CD4-positive, alpha-beta T cell treated with Interleukin-17A for 1 hour (primary cell): ENCODE measurements at regions not wholly inside any gene's neighbourhood (a gene's known extent, or its start where the extent isn't known, plus 50 kb on each side); places are given as distances from the start of the nearest gene placed in this dataset.

Source experiments
- DNase-seq: peaks from one replicate; pipeline ENCODE4 v3.0.0-alpha.2; 2020

DNA sequence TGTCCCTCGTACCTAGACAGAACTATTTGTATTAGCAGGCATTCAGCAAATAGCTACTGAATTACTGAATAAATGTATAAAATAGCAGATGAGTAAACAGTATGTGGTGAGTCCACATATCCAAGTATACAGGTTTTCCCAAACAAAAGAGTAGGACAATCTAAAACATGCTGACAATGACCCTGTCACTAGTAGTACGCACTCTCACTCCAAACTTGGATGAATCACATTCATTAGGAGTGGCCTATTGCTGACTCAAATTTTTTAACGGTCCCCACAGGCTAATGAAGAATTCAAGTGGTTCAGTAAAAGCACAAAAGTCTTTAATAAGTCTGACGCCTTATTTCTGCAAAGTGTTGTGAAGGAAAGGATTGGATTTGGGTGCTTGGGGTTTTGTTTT is 449.3 kb upstream of the THBS1 start:
- no peak for DNase-seq

DNA sequence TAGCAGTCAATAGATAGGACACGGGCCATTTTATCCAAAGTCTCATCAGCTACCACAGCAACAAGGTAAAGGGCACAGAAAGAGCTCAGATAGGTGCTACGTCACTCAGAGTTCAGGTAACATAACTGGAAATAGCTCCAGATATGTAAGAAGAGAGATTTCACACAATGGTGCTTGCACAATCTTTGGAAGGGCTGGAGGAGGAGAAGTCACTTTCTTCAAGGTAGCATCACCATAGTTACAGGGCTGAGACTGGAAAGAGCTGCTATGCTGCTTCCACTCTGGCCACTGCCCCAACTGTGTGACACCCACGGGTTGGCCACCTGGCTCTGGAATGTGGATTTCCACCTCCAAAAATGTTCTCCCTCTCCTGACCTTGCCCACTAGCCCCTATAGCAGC is 448.8 kb upstream of the THBS1 start:
- no peak for DNase-seq

DNA sequence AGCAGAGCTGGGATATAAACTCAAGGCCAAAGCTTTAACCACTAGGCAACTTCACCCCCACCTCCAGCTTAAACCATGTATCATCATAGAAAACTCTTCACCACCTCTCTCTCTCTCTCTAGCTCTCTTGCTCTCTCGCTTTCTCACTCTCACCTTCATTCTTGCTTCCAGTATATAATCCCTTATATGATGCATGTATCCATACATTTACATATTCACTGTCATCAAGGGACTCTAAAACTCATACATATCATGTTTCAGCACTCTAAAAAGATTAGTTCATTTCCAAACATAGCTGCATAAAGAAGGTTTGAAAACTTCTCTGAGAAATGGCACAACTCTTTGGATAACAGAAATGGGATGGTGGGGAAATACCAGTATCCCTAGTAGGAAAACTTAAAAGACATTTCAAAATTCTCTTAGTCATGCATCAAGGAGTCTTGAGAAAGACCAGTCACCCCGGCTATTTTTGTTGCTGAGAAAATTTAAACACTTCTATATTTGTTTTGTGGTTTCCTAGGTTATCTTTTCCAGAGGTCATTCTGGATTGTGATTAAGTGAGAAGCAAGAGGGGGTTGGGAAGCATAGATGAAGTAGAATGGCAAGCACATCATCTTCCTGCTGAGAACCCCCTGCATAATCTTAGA is 447.8 kb upstream of the THBS1 start:
- DNase-seq: no peak

DNA sequence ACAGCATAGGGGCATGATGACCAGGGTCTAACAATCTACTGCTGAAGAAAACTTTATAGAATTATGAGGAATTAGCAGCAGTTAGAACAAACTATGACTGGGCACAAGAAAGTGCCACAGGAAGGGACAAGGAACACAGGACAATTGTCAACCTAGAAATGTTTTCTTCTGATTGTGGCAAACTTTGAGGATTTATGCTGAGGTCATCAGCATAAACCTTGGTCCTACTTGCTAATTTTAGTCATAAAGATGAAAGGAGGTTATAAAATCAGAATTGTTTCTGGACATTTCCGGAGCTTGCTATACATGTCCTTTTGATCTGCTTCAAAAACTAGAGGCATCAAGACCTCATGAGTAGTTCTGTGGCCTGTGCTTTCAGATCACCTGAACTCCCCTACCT is 446.6 kb upstream of the THBS1 start:
- no peak for DNase-seq

DNA sequence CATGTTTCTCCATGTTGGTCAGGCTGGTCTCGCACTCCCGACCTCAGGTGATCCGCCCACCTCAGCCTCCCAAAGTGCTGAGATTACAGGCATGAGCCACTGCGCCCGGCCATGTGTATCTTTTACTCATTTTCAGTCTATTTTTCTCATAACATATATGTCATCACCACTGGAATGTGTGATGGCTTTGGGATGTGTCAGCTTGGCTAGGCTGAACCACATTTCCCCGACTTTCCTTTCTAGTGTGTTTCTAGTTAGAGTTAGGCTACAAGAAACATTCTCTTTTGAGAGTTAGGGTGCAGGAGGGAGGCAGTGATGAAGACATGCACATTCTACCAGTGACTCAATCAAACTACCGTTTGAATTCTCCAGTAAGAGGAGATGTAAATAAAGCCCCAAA is 444.9 kb upstream of the THBS1 start:
- DNase-seq: no peak

DNA sequence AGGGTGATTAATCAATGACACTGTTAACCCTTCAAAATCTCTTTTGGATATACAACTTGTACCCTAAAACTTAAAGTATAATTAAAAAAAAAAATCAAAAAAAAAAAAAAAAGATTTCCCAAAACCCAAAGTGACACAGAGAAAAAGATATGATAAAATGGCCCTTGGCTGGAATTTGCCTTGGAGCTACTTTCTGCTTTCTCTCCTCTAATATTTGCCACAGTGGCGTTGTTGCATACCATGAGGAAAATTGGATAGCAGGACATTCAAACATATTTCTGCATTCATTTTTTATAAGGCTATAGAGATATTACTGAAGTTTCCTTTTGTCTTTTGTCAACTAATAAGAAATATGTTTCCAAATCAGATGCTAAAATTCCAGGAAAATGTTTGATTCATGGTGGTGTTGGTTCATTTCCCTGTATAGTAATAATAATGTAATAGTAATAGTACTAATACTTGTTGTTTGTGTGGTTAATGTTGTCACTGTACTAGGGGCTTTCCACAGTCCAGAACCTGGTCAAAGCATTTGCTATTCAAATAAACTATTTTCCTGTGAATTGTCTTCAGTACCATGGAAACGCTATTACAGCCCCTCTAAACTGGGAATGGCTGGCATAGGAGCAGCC is 441.3 kb upstream of the THBS1 start:
- DNase-seq: no peak

DNA sequence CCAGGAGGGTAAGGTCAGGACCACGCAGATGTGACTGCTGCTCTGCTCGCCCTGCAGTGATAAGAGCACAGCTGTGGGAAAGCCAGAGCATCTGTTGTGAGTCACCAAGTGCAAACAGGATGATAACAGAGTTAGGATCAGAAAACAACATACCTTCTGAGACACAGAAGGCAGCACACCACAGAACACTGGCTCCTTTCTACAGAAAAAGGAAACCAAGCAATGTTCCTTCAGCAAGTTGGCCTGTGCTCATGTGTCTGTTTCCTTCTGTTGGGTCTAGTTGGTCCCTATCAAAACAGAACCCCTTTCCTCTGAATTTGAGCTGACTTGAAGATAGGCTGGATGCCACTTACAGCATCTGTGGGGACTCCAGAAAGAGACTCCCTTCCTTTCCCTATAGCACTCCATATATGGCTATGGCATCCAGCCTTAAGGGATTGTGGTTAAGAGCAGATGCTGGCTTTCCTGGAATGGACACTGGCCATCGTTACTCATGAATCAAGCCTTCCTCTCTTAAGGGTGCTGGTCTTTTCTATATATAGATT is 440.7 kb upstream of the THBS1 start:
- no peak for DNase-seq

DNA sequence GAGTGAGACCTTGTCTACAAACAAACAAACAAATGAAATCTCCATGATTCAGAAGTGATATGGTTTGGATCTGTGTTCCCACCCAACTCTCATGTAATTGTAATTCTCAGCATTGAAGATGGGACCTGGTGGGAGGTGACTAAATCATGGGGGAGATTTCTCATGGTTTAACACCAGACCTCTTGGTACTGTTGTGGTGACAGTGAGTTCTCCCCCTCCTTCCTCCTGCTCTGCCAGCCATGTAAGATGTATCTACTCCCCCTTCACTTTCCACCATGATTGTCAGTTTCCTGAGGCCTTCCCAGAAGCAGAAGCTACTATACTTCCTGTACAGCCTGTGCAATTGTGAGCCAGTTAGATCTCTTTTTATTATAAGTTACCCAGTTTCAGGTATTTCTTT is 438.4 kb upstream of the THBS1 start:
- no peak for DNase-seq

DNA sequence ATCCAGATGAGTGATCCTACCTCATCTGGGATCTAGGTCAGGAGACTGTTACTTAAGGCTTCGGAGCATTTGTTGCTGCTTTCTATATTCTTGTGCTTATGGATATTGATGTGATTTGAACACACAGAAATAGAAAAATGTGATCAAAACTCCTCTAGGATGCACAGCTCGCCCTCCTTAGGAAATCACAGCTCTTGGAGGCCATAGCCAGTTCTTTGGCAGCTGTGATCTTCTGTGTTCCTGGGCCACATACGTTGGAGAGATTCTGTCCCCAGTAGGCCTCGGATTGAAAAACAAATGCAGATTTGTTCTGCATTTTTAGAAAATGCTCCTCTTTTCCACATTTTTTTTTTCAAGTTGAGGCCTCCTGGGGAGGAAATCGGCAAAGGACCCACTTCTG is 437.4 kb upstream of the THBS1 start:
- DNase-seq: no peak

DNA sequence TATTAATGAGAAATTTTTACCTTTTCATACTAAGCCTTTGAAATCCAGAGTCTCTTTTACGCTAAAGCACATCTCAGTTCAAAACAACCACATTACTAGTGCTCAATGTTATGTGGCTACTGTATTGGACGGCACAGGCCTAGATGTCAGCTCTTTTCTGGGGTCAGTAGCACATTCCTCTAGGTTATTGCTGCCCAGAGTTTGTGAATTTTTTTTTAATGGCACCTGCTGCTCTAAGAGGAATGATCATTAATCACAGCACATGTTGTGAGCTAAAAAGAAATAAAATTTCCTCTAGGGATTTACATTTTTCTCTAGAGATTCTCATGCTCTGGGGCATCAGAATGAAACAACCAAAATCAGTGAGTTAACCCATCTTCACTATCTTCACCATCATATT is 436.8 kb upstream of the THBS1 start:
- DNase-seq: no peak

DNA sequence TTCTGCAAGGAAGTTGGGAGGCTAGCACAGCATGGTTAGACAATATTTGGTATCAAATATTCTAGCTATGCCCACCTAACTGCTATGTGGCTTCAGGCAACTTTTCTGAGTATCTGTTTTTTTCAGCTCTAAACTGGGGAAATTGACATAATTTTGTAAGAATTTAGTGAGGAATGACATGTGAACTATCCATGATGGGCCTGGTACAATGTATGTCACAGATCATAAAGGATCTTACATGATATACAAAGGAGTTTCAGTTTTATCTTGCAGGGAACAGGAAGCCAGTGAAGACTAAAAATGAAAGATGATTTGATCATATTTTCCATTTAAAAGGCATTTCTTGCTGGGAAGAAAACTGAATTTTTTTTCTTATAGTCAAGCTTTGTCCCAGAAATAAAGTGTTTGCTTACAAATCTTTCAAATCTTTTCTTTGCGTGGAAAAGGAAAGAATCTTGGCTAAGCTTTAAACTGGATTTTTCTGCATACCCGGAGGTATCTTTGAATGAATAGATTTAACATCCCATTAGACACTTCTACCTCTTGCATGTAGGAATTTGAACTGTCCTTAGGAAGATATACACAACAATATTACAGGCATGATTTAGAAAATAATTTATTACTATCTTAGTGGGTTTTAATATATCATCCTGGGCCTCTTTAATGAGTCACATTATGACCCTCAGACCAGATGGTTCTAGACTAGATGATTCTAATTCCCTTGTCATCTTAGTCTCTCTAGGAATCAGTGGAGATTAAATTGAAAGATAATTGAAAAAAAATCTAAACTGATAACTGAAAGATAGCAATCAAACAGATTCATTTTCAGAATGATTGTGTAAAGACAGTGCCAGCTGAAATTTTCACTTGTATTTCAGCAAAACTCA is 436.0 kb upstream of the THBS1 start:
- DNase-seq: no peak

DNA sequence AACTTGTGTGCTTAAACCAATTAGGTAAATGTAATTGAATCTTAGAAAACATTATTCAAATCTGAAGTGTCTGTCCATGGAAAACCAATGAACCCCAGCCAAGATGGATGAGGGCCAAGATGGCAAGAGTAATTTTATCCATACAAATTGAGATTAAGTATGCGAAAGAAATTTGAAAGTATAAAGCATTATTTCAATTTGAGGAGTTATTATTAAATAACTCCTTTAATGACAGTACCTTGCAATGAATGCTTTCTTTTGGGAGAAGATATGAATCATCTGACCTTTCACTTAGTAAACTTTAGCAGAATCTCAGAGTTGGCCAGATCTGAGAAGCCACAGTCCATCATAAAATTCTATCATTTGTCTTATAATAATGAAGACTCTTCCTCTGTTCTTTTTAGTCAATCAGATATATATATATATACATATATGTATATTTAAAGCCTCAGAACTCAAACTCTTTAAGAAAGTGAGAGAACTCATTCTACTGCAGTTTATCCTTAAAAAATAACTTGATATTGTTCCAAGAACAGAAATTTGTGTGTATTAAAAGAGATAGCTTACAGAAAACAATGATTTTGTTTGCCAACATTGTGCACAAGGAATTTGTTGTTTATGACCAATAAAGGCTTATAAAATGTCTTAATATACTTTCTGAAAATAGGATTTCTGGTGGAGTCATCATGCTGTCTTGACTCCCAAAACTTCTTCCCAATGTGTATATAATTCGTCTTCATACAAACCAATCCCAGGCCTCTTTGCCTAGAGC is 434.8 kb upstream of the THBS1 start:
- no peak for DNase-seq

DNA sequence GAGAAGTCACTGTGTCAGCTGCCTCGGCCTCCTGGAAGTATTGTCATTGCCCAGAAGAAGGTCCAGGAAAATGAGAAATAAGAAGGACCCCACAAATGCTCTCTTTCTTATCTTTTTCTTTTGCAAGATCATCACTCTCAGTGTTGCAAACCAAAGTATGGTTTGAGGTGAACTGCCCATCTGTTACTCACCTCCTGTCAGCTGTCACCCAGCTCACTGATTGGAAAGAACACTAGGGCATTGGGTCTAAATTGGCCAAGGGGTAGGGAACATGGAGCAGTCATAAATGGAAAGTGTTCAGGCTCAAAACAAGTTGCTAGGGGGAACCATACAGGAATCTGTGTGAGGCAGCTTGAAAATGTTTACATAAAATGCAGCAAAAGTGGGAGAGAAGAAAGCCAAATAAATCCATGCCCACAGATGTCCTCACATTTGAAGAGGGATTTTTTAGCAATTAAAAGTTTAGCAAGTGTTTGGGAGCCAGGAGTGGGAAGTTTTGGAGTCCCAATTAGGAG is 431.2 kb upstream of the THBS1 start:
- DNase-seq: no peak

DNA sequence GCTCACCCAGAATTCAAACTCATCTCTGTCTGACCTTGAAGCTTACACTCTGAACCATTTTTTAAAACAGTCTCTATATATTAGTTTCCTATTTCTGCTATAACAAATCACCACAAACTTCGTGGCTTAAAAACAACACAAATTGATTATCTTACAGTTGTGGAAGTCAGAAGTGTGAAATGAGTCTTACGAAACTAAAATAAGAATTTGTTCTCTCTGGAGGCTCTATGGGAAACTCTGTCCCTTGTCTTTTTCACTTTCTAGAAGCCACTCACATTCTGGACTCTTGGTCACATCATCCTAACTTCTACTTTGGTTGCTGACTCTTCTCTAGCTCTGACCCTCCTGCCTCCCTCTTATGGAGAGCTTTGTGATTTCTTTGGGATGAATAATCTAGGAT is 429.3 kb upstream of the THBS1 start:
- no peak for DNase-seq

DNA sequence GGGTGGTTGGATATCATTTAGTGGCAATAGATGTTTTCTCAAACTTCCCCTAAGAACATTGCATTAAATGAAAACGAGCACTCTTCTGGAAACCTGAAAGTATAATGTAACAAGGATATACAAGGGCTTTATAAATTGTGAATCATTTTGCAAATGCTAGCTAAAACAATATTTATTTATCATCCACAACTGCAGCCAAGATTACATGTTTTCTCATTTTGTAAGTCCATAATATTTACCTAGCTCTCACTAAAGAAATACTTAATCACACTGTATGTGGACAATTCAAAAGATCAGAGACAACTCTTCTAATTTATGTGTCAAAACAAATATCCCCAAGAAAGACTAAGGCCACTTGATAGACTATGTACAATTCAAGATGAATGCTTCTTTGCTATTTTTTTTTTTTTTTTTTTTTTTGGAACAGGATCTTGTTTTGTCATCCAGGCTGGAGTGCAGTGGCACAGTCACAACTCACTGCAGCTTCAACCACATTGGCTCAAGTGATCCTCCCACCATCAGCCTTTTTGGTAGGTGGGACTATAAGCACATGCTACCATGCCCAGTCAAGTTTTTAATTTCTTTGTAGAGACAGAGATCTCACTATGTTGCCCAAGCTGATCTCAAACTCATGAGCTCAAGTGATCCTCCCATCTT is 427.7 kb upstream of the THBS1 start:
- no peak for DNase-seq

DNA sequence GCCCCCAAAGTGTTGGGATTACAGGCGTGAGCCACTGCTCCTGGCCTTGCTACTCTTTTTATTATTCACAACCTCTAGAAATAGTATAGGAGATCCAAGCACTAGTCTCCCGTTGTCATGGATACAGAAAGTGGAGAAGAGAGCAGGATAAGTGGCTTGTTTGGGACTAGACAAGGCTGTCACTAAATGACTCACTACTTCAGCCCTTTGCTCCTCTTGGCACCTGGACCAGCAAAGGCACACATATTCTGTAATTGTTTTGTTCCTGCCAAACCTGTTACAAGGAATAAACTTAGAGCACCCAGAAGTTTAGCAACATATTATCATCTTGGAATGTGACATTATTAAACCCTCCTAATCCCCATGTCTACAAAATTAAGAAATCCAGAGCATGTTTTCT is 427.2 kb upstream of the THBS1 start:
- no peak for DNase-seq

DNA sequence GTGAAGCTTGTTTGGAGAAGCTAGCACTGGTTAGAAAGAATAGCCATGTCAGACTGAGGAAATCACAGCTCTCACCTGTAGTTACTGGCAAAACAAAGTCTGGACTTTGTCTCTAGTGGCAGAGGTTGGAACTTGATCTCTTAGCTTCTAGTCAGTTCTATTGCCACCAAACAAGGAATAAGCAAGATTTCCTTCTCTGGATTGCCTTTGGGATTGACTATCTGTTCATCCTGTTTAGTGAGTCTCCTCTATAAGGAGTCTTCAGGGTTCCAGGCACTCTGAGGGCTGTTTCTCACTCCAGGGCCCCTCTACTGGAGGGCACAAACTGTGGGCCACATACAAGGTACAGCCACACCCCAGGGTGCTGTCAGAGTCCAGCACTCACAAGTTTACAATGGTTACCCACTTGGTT is 426.6 kb upstream of the THBS1 start:
- no peak for DNase-seq

DNA sequence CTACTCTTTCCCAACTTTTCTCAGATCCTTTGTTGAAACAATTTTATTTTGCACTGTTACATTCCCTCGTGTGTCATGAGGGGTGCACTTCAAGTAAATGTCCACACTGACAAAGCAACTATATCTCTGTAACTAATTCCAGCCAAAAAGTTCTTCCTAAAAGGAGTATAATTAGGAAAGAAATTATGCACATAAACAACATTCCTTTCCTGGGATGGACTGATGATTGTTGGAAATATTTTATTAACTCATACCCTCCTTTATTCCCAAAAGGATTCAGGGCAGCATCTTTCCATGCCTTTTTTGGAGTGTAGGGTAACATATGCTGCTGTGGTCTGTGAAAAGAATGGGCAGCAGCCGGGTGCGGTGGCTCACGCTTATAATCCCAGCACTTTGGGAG is 426.1 kb upstream of the THBS1 start:
- DNase-seq: no peak

DNA sequence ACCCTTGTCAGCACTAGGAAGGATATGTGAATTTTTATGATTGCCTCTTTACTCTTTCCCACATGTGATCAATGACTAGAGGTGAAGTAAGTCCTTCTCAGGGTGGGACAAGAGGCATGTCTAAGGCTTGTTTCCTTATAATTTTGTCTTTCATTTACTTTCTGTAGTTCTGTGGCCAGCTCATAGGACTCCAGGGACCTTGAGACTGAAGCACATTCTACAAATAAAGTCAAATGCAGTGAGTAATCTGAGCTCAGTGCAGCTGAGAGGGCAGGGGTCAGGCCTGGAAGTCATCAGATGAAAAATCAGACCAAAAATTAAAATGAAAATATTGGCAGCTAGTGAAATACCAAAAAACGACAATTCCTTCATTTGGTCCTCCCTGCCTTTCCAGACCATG is 424.7 kb upstream of the THBS1 start:
- no peak for DNase-seq

DNA sequence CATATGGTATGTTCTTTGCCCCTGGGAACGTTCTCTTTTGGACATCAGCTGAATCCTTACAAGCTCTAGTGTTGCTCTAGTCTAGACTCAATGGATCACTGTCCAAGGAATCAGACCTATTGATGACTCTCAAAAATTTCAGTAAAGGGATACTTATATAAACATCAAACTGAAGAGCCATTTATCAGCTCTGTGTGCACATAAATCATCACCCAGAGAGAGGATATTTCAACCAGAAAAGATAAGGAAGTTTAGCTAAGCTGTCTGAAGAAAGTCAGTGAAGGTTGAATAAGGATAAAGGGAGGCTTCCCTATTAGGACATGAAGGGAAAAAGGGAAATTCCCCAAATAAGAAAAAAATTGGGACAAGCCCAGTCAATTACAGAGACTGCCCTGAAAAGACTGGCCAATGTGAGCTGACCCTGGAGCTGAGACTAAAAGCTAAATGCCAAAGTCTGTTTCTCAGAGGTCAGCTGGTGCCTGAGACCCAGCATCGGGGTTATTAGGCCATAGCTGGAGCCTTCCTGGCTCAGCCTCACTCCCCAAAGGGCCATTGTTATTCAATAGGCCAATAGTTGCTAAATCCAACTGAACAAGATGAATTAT is 424.1 kb upstream of the THBS1 start:
- DNase-seq: no peak

DNA sequence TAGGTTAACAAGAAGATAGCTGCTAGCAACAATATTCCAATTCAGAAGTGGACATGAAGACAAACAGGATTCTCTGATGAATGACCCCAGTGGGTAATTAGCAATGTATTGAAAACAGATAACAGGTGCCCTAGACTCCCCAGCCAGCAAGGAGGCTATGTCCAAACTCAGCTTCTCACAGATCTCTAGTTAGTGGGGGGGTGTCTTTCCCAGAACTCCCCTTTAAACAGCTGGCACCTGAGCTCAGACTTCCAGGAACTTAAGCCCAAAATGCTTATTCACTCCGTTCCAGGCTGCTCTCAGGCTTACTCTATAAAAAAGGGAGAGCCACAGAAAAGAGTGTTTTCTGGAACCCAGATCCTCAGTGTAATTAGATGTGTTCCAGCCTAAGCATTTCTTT is 423.0 kb upstream of the THBS1 start:
- no peak for DNase-seq

DNA sequence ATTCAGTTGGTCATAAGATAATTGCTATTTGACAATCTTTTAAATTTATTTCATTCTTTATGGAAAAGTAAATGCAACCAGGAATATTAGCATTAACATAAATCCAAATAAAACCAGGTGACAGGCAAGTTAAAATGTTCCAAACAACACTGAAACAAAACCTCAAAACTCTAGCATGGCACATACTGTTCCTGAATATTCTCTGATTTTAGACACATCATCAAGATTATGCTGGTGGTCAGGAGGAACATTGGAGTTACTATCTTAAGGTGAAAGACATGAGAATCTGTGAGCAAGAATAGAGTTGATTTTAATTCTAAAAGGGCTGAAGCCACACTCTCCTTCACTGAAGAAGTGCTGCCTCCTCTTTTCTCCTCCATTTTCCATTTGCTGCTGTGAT is 421.0 kb upstream of the THBS1 start:
- no peak for DNase-seq
